HCT116 (cell line): ENCODE measurements at regions not wholly inside any gene's neighbourhood (a gene's known extent, or its start where the extent isn't known, plus 50 kb on each side); places are given as distances from the start of the nearest gene placed in this dataset.

Source experiments
- ATAC-seq: fragments of 200-7000 bp; cut with Tn5 transposase; 2 replicates; pipeline ENCODE4 v1.9.1; 2020; ENCODE audit warnings: mild to moderate bottlenecking, moderate library complexity
- BruUV-seq: library from RNA; stranded (reverse); fragments of 400-500 nt; replicated peaks from 2 replicates; lab custom pipeline; 2021; lab: Mats Ljungman, UMichigan
- CTCF ChIA-PET: fragments of 300-600 bp; sonication (Branson Sonifier 250); formaldehyde crosslinking; loops from one replicate; lab custom pipeline; 2021; ENCODE audit warnings: antibody characterized with exemption; lab: Charles Lee
- POLR2A ChIA-PET: fragments of 300-600, 350-600 bp; sonication (Branson Sonifier 250); formaldehyde crosslinking; loops from one replicate; lab custom pipeline; 2021; ENCODE audit warnings: antibody characterized with exemption; lab: Charles Lee
- RAD21 ChIA-PET, 2 experiments: fragments of 300-600 bp; sonication (Branson Sonifier 250); formaldehyde crosslinking; loops; one replicate each; lab custom pipeline; 2023; ENCODE audit warnings: low total read pairs in 2 of 2; ENCODE audit not compliant: uncharacterized antibody in 2 of 2, unreplicated experiment in 2 of 2, low non-redundant PET in 1 of 2; lab: Charles Lee
- DNase-seq: peaks from one replicate; pipeline ENCODE4 v3.0.0-alpha.2; 2010; ENCODE audit warnings: low read depth, low spot score
- H2AFZ ChIP-seq: fragments of 200-600 bp; shearing (Covaris generic), sonication (generic); 2 replicates; pipeline ENCODE4 v1.6.1; 2017; ENCODE audit warnings: low read depth, mixed run types, mixed read lengths, antibody characterized with exemption, low read length; ENCODE audit not compliant: poor library complexity, severe bottlenecking
- H3K27ac ChIP-seq: 2 replicates; pipeline ENCODE4 v1.5.1; 2012; ENCODE audit warnings: low read depth, low read length
- H3K27me3 ChIP-seq: fragments of 200-600 bp; sonication (generic); 2 replicates; pipeline ENCODE4 v1.6.1; 2016; ENCODE audit warnings: mixed run types, low read length, mixed read lengths; ENCODE audit not compliant: insufficient read depth
- H3K36me3 ChIP-seq, 2 experiments: fragments of 200-500 bp in 1 of 2; fragments of 200-600 bp in 1 of 2; sonication (Bioruptor generic) in 1 of 2; sonication (generic) in 1 of 2; 2 replicates each; pipeline versions ENCODE4 v1.5.1 to v1.6.1; 2014 to 2016; ENCODE audit warnings: low read length in 2 of 2, inconsistent platforms in 1 of 2, mixed read lengths in 1 of 2, mixed run types in 1 of 2; ENCODE audit not compliant: insufficient read depth in 2 of 2, control insufficient read depth in 1 of 2
- H3K4me1 ChIP-seq, 2 experiments: fragments of 200-600 bp in 1 of 2; sonication (generic) in 1 of 2; 2 replicates each; pipeline versions ENCODE4 v1.5.1 to v1.6.1; 2012 to 2017; ENCODE audit warnings: low read length in 2 of 2, inconsistent platforms in 1 of 2, mild to moderate bottlenecking in 1 of 2, mixed read lengths in 1 of 2, mixed run types in 1 of 2, moderate library complexity in 1 of 2; ENCODE audit not compliant: insufficient read depth in 2 of 2, control insufficient read depth in 1 of 2
- H3K4me2 ChIP-seq: fragments of 200-600 bp; sonication (generic); 2 replicates; pipeline ENCODE4 v1.6.1; 2017; ENCODE audit warnings: mixed run types, low read length, mixed read lengths
- H3K4me3 ChIP-seq, 2 experiments: fragments of 200-600 bp in 1 of 2; sonication (generic) in 1 of 2; replicated peaks in 1 of 2; 2 replicates each; pipeline ENCODE4 v1.5.1; 2011 to 2016; ENCODE audit warnings: low read length in 2 of 2, control low read depth in 1 of 2, low read depth in 1 of 2, mild to moderate bottlenecking in 1 of 2, mixed read lengths in 1 of 2, mixed run types in 1 of 2
- H3K79me2 ChIP-seq: fragments of 200-600 bp; sonication (generic); 2 replicates; pipeline ENCODE4 v1.6.1; 2017; ENCODE audit warnings: mild to moderate bottlenecking, mixed run types, low read length, moderate library complexity, mixed read lengths; ENCODE audit not compliant: insufficient read depth
- H3K9ac ChIP-seq: fragments of 200-600 bp; sonication (generic); 2 replicates; pipeline ENCODE4 v1.6.1; 2016; ENCODE audit warnings: low read length, mixed read lengths
- H3K9me2 ChIP-seq: fragments of 200-600 bp; sonication (generic), shearing (Covaris generic); 2 replicates; pipeline ENCODE4 v1.6.1; 2017; ENCODE audit warnings: mixed run types, mild to moderate bottlenecking, moderate library complexity; ENCODE audit not compliant: insufficient read depth
- H3K9me3 ChIP-seq, 2 experiments: fragments of 200-500 bp in 1 of 2; fragments of 200-600 bp in 1 of 2; sonication (Bioruptor generic) in 1 of 2; sonication (generic) in 1 of 2; 2 replicates each; pipeline ENCODE4 v1.6.1; 2014 to 2017; ENCODE audit warnings: low read length in 2 of 2, mixed read lengths in 2 of 2, inconsistent platforms in 1 of 2, low read depth in 1 of 2, mild to moderate bottlenecking in 1 of 2, mixed run types in 1 of 2, moderate library complexity in 1 of 2; ENCODE audit not compliant: control insufficient read depth in 1 of 2, insufficient read depth in 1 of 2
- H4K20me1 ChIP-seq: fragments of 200-600 bp; sonication (generic), shearing (Covaris generic); 2 replicates; pipeline ENCODE4 v1.6.1; 2017; ENCODE audit warnings: mixed run types, mild to moderate bottlenecking, moderate library complexity; ENCODE audit not compliant: insufficient read depth
- CEBPB ChIP-seq: IDR thresholded peaks from 2 replicates; pipeline ENCODE4 v1.6.1; 2012; ENCODE audit warnings: low read depth
- ELF1 ChIP-seq: IDR thresholded peaks from 2 replicates; pipeline ENCODE4 v1.6.1; 2012; ENCODE audit warnings: low read depth, borderline replicate concordance
- EZH2 ChIP-seq: fragments of 200-600 bp; sonication (generic); IDR thresholded peaks from 2 replicates; pipeline ENCODE4 v1.6.1; 2017; ENCODE audit warnings: antibody characterized with exemption, mixed run types
- FOSL1 ChIP-seq: IDR thresholded peaks from 2 replicates; pipeline ENCODE4 v1.6.1; 2012; ENCODE audit warnings: low read depth
- JUND ChIP-seq: IDR thresholded peaks from 2 replicates; pipeline ENCODE4 v1.6.1; 2012
- POLR2A ChIP-seq: IDR thresholded peaks from 2 replicates; pipeline ENCODE4 v1.7.0; 2011; ENCODE audit warnings: borderline replicate concordance; ENCODE audit not compliant: insufficient read depth, insufficient read length; ENCODE audit errors: extremely low read depth
- POLR2AphosphoS5 ChIP-seq: IDR thresholded peaks from 2 replicates; pipeline ENCODE4 v1.6.1; 2011; ENCODE audit warnings: mild to moderate bottlenecking, low read depth, low read length, moderate library complexity
- RAD21 ChIP-seq: IDR thresholded peaks from 2 replicates; pipeline ENCODE4 v1.6.1; 2012; ENCODE audit warnings: low read depth, mild to moderate bottlenecking
- SIN3A ChIP-seq: IDR thresholded peaks from 2 replicates; pipeline ENCODE4 v1.6.1; 2012; ENCODE audit warnings: low read depth
- SP1 ChIP-seq: IDR thresholded peaks from 2 replicates; pipeline ENCODE4 v1.6.1; 2012; ENCODE audit warnings: low read depth
- TCF7L2 ChIP-seq: IDR thresholded peaks from 2 replicates; pipeline ENCODE4 v1.7.0; 2011; ENCODE audit warnings: borderline replicate concordance, inconsistent platforms; ENCODE audit not compliant: insufficient read depth, insufficient read length; ENCODE audit errors: extremely low read depth
- intact Hi-C: fragments of 100-400 bp; cut with micrococcal nuclease; formaldehyde crosslinking; loops from 2 replicates; pipeline ENCODE4 v1.10.0; 2022
- TF ChIP-seq, protein P1 (sequence below): IDR thresholded peaks from 2 replicates; pipeline ENCODE4 v1.6.1; 2012

DNA sequence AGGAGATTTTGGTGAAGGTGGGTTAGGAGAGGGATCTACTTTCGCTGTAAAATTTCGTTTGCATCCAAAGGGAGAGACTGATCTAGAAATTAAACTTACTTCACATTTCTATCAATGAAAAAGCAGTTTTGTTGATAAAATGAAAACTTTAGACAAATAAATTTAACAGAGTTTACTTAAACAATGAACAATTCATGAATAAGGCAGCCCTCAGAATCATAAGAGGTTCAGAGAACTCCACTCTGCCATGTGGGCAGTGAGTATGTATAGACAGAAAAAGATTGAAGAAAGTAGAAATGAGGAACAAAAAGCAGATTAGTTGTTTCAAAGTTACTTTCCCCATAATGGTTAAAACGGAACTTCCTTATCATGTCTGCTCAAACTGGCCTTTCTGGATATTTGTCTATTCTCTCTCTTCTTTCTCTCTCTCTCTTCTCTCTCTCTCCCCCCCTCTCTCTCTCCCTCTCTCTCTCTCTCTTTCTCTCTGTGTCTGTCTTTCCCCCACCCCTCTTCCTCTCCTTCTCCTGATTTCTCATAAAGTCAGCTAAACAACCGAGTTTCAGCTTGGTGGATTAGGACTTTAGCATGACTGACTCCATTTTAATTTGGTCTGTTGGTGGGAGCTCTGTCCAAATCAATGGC is 248.9 kb downstream of the TJP1 start:
- H3K9me2 ChIP-seq, result no peaks in the 10 kb centered on the region
- no peaks in the 10 kb centered on the region for H3K36me3 ChIP-seq
- H3K79me2 ChIP-seq, result no peaks in the 10 kb centered on the region
- no peak overlapping the region for H3K9ac ChIP-seq
- no peaks in the 10 kb centered on the region for H3K9me3 ChIP-seq
- TF ChIP-seq TCF7L2 (no peak), SIN3A (no peak), JUND (no peak), ELF1 (no peak), FOSL1 (no peak), POLR2AphosphoS5 (no peak), CEBPB (no peak), RAD21 (no peak), EZH2 (no peak), POLR2A (no peak), SP1 (no peak)
- TF ChIP-seq, protein P1, sequence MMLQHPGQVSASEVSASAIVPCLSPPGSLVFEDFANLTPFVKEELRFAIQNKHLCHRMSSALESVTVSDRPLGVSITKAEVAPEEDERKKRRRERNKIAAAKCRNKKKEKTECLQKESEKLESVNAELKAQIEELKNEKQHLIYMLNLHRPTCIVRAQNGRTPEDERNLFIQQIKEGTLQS, result no peak
- ChIA-PET RAD21 (interaction anchor here in 1 of 2 experiments (0.6 kb wide), 1 partner anchor 119 kb away, joined by 3 read pairs; no protein-coding TSS in a partner anchor), POLR2A (no interaction called here), CTCF (no interaction called here)
- no peak overlapping the region for H3K27ac ChIP-seq
- H3K27me3 ChIP-seq, result peaks cover 9% of the 10 kb centered on the region; the same call in 1 of the 2 replicates
- DNase-seq (no peak), ATAC-seq (no peak)
- no peak overlapping the region for H2AFZ ChIP-seq
- intact Hi-C loops, result no loop called here
- no peak overlapping the region for H3K4me3 ChIP-seq
- no peak overlapping the region for H3K4me2 ChIP-seq
- BruUV-seq, result no TSS peak
- H4K20me1 ChIP-seq, result no peaks in the 10 kb centered on the region
- H3K4me1 ChIP-seq, result peaks cover 0 to 7% of the 10 kb centered on the region in 2 experiments; a peak in 2 of 4 replicates
